HG02970 (cell line): ENCODE measurements at regions not wholly inside any gene's neighbourhood (a gene's known extent, or its start where the extent isn't known, plus 50 kb on each side); places are given as distances from the start of the nearest gene placed in this dataset.

Experiments
- ATAC-seq: cut with Tn5 transposase; IDR thresholded peaks from one replicate; pipeline ENCODE4 v1.9.1; 2021; ENCODE audit warnings: mild to moderate bottlenecking, moderate library complexity, moderate number of reproducible peaks; ENCODE audit not compliant: unreplicated experiment, low FRiP score

- ATAC-seq: no peak
Measured at GRCh38 chr7:25861601-25862260, 290.3 kb upstream of the NFE2L3 start.

DNA sequence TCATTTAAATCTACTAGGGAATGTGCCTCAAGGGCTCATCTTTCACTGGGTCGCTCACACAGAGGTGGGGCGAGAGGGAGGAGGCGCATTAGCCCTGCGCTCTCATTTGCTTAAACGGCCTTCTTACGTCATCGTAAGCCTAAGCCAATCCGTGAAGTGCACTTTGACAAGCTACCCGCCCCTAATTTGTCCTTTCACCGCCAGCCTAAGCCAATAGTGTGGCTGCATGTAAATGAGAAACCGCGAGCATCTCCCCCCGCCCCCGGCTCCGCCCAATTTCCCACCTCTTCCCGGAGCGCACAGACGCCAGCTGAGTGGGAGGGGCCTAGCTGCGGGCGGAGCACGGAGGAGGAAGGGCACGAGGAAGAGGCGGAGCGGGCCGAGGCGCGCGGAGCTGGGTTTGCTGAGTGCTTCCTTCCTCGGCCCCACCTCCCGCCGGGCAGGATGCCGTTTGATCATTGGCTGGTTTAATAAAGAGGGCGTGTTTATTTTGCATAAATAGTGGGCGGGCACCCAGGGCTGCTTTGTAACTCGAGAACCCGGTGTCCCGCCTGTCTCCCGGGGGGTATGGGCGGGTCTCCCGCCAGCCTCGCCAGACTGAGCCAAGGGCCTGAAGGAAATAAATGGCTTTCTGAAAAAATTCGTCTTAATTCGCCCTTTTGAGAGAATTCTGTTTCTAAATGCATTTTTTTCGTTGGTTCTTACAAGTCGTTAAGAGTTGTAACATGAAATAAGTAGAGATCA, 289.6 kb upstream of the NFE2L3 start:
- ATAC-seq: peak; percentile 94

DNA sequence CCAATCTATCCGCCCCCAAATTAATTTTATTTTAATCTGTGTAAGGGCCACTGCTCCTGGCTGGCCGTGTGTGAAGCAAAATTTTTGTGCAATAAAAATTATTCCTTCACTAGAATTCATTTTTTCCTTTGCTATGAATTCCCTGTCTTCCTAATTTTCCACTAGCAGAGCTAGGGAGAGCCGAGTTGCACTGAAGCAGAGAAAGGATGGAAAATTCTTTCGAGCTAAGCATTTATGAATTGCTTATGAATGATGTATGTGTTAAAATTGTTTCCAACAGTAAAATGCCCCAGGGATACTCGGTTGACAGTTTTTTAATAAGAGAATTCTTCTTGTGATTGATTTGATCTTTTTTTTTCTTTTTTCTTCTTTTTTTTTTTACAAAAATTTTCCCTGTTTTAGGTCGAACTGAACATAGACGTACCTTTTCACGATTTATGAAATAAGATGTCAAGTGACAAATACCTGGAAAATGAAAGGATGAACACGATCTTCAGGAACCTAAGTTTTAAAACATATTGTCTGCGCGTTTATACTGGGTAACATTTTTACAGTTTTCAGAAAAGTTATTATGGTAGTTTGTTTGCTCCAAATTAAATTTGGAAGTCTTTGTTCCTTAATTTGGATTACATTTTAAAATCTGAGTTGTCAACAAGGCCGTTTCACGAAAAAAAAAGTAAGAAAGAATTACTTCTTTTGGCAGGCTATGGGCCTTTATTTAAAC, 288.8 kb upstream of the NFE2L3 start:
- no peak for ATAC-seq

GRCh38 chr7:25863729-25864110, 288.3 kb upstream of the NFE2L3 start:
- no peak for ATAC-seq

- ATAC-seq: no peak
Measured at GRCh38 chr7:25864511-25864910, 287.5 kb upstream of the NFE2L3 start.

DNA sequence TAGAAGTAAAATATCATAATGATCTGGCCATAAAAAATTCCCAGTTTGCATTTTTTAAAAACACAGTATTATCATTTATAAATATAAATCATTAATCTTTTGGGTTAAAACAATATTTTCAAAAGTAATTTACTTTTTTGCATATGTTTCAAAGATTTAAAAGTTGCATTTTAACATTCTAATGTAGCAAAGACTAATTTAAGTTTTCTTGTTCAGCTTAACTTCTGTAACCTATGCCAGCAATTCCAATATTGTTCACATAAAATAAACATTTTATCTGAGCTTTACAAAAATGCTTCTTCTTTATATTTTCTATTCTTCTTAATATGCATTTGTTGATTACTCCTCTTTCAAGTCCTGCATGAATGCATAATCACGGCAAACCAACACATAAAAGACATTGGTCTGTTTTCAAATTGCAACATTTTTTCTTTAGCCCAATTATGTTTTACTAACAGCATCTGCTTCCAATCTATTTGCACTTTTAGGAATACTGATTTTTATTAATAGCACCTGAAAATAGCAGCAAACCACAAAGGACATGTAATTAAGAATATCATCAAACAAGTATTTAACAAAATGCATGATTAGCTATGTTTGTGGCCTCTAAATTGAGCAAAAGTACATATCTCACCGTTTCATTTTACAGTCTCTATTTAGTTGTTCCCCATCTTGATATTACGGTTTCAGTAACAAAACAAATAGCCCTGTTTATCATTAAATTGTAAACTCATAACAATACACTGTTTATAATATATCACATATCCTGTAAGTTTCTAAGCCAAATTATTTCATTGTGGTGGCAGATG, 286.9 kb upstream of the NFE2L3 start:
- no peak for ATAC-seq

- no peak for ATAC-seq
Measured at GRCh38 chr7:25868509-25868908, 283.5 kb upstream of the NFE2L3 start.

GRCh38 chr7:25870574-25870973, 281.4 kb upstream of the NFE2L3 start:
- no peak for ATAC-seq

- ATAC-seq: no peak
Measured at GRCh38 chr7:25876092-25876491, 275.9 kb upstream of the NFE2L3 start.

DNA sequence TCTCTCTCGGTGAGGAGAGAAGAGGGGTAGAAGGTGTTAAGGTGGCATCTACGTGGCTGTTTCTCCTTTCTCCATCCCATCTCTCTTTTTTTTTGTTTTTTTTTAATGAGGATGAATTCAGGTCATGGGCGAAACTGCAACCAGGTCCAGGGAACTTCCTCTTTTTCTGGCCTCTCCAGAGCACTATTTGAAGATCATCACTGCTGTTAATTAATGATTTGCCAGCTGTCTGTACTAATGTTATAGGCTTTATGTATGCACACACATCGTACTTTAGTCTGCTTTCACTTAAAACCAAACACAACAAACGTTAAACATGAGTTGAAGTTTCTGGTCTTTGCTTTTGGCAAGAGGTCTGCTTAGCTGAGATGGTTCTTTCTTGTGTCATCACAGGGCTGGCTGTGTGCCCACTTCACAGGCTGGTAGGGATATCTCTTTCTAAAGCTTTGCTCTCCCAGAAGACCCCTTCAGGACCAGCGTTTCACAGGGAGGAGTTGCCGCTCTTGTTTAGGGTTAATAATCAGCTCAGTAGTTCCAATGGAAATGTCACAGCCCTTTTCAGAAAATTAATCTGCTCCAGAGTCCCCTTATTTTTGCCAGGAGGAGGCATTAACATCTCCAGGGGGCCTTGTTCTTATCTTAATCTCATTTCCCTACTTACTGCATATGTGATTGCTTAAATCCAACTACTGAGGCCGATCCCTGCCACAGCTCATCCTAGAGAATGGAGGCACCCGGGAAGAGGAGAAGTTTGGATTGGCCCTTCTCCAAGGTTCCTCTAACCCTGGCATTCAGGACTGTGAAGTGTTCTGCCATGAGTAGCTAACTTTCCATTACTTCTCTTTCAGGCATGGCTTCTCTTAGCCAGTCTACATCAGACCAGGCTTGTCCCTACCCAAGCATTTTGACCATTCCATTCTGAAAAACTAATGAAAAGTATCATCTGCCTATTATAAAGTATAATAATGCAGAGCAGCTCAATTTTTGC, 273.9 kb upstream of the NFE2L3 start:
- ATAC-seq: no peak

GRCh38 chr7:25879799-25880198, 272.2 kb upstream of the NFE2L3 start:
- ATAC-seq: no peak

DNA sequence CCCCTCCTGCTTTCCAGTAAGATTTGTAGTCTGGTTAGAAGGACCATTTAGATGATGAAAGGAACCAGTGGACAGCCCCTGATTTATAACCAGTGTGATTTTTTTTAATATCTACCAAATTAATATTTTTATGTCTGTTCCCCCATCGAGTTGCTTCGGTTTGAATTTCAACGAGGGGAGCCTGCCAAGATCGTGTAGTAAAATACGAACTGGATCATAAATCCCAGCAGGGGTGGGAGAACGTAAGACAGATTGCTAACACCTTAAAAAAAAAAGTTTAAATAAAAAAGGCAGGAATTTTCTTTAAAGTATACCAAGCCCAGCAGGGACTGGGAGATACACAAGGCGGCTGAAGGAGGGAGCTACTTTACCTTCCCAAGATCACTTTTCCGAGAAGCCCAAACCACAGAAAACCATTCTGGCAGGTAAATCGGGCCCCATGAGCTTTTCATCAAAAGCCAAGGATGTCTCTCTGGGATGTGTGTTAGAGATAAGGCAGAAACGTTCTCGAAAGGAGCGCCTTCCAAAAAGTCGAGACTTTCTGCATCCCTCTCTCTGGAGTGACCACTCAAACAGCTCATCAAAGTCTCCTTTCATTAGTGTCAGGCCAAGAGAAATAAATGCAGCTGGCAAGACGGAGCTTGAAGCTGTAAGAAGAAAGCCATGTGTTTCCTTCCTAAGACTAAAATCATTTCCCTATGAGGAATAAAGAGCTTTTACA, 270.5 kb upstream of the NFE2L3 start:
- ATAC-seq: no peak

DNA sequence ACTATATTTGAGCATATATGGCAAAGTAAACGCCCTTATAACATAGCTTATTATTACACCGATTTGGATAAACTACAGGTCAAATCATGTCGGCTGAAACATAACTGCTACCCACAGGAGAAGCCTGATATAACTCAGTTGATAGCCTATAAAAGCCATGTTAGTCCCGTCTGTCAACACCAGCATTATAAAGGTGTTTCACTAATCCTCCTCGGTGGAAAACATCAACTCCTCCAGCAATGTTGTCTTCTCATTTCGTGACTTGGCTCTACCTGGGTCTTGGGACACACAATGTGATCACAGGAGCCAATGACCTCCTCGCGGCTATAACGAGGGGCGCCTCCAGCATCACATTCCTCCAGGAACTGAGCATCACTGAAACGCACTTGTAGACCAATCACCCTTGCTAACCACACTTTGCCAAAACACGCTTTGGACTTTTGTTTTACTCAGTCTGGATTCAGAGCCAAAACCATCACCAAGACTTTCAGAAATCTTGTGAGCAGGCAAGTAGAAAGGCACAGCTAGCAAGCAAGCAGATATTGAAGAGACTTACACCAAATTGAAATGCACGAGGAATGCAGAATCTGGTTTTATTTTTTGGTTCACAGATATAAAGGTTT, 269.7 kb upstream of the NFE2L3 start:
- ATAC-seq: no peak

- no peak for ATAC-seq
Measured at GRCh38 chr7:25884265-25884828, 267.7 kb upstream of the NFE2L3 start.

GRCh38 chr7:25885057-25885576, 266.9 kb upstream of the NFE2L3 start:
- ATAC-seq: no peak

GRCh38 chr7:25886387-25887240, 265.4 kb upstream of the NFE2L3 start:
- no peak for ATAC-seq

GRCh38 chr7:25887266-25887665, 264.7 kb upstream of the NFE2L3 start:
- ATAC-seq: no peak
